ENCODE measurements at regions not wholly inside any gene's neighbourhood (a gene's known extent, or its start where the extent isn't known, plus 50 kb on each side); places are given as distances from the start of the nearest gene placed in this dataset.
"Not testable (repeated sequence)": the region's sequence is repeated elsewhere in the genome, so short reads cannot be mapped to it uniquely, and the experiment has no call there.

DNA sequence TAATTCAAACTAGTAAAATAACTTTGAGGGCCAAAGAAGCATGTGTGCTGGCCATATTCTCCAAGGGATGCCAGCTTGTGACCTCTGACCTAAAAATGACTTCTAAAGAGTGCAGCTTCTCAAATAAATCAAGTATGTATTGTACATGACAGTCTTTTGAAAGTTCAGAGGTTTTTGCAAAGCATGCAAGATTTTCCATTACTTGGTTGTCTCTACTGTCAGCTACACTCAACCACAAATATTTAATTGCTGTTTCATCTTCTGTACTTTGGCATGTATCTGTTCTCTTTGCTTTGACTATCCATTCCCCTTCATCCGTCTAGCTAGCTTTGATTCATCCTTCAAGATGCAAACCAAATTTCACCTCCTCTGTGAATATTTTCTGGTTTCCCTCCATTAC, 121.9 kb upstream of the HS3ST2 start:
- DNase-seq, result no peak
- Histone ChIP-seq H3K27ac (no peak overlapping the region), H3K36me3 (replicated peaks in 1 of 2) (no peaks in the 10 kb centered on the region), H3K4me3 (no peak overlapping the region), H3K27me3 (peaks cover 6% of the 10 kb centered on the region), H3K4me1 (replicated peaks in 1 of 2) (no peaks in the 10 kb centered on the region), H3K9me3 (replicated peaks in 1 of 3) (no peaks in the 10 kb centered on the region)
- WGBS, 4 donors, result 62 to 72% (median 69%) methylated on average over 1 of the region's 1 CpG
- intact Hi-C loops (cut with DNase I), result no loop called here
- TF ChIP-seq POLR2A (IDR thresholded peaks at IDR 0.05), result no peak
- no peak for TF ChIP-seq CTCF (IDR thresholded peaks at IDR 0.05)

DNA sequence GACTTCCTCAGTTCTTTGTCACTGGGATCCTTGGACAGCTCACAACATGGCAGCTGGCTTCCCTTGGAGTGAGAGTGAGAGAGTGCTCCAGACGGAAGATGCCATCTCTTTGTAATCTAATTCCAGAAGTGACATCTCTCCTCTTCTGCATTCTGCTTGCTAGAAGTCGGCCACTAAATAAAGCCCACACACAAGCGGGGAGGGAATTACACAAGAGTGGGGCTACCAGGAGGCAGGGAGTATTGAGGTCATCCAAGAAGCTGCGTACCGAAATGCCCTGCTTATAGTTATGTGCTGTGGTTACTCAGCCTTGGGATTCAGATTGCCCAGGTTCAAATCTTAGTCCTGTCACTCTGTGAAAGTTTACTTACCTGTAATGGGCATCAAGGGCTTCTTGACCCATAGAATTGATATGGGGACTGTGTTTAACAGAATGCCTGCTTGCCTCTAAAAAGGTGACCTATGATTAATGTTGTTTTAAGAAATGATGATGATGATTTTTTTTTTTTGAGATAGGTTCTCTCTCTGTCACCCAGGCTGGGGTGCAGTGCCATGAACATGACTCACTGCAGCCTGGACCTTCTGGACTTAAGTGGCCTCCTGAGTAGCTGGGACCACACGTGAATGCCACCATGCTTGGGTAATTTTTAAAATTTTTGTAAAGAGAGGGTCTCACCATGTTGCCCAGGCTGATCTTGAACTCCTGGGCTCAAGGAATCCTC, 120.9 kb upstream of the HS3ST2 start:
- no peak overlapping the region for H3K27ac ChIP-seq
- no peaks in the 10 kb centered on the region for H3K36me3 ChIP-seq (replicated peaks in 1 of 2)
- intact Hi-C loops (cut with DNase I), result no loop called here
- no peak overlapping the region for H3K4me3 ChIP-seq
- TF ChIP-seq POLR2A (IDR thresholded peaks at IDR 0.05) (no peak), CTCF (IDR thresholded peaks at IDR 0.05) (no peak)
- no peaks in the 10 kb centered on the region for H3K4me1 ChIP-seq (replicated peaks in 1 of 2)
- H3K9me3 ChIP-seq (replicated peaks in 1 of 3), result no peaks in the 10 kb centered on the region
- peaks cover 6% of the 10 kb centered on the region for H3K27me3 ChIP-seq
- 70 to 81% (median 71%) methylated on average over 6 of the region's 6 CpGs for WGBS, 4 donors
- DNase-seq, result no peak

DNA sequence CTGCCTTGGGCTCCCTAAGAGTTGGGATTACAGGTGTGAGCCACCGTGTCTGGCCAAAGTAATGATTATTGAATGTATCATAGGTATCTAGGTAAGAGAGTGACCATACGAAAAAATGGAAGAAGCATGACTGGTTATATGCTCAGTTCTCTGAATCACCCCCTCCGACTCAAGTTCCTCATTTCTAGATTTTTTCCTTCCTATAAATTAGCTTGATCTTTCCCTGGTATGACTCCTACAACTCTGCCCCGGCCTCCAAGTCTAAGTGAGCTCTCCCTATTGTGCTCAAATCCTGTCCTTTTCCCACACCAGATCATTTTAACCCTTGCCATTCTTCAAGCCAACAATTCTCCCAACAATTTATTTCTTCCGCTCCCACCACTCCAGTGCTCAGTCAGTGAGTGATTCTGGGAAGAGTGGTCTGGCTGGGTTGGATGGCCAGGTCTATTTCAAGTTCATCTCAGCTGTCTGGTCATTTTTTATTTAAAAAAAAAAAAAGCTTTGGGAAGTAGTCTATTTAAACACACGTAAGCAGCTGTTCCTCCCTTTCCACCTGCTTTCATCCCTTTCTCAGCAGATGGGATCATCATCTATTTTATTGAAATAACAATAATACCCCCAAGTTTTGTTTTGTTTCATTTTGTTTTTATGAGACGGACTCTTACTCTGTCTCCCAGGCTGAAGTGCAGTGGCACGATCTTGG, 120.2 kb upstream of the HS3ST2 start:
- Histone ChIP-seq H3K27ac (peak overlapping the region in 2 of 5 donors; percentile 2 to 68), H3K27me3 (peaks cover 6% of the 10 kb centered on the region), H3K4me3 (no peak overlapping the region), H3K4me1 (replicated peaks in 1 of 2) (no peaks in the 10 kb centered on the region), H3K9me3 (replicated peaks in 1 of 3) (no peaks in the 10 kb centered on the region), H3K36me3 (replicated peaks in 1 of 2) (no peaks in the 10 kb centered on the region)
- WGBS, 4 donors, result 74 to 78% (median 75%) methylated on average over 8 of the region's 8 CpGs
- TF ChIP-seq CTCF (IDR thresholded peaks at IDR 0.05), result no peak
- no peak for TF ChIP-seq POLR2A (IDR thresholded peaks at IDR 0.05)
- intact Hi-C loops (cut with DNase I), result no loop called here
- DNase-seq, result no peak

GRCh38 chr16:22694887-22695382, 119.0 kb upstream of the HS3ST2 start:
- Histone ChIP-seq H3K27ac (peak overlapping the region in 2 of 5 donors; percentile 15 to 68), H3K36me3 (replicated peaks in 1 of 2) (no peaks in the 10 kb centered on the region), H3K4me1 (replicated peaks in 1 of 2) (no peaks in the 10 kb centered on the region), H3K9me3 (replicated peaks in 1 of 3) (no peaks in the 10 kb centered on the region), H3K4me3 (no peak overlapping the region), H3K27me3 (peaks cover 6% of the 10 kb centered on the region)
- no peak for TF ChIP-seq CTCF (IDR thresholded peaks at IDR 0.05)
- TF ChIP-seq POLR2A (IDR thresholded peaks at IDR 0.05), result no peak
- 58 to 61% (median 60%) methylated on average over 6 of the region's 6 CpGs for WGBS, 4 donors
- peak in 1 of 7 donors; percentile 68 for DNase-seq
- intact Hi-C loops (cut with DNase I), result no loop called here

DNA sequence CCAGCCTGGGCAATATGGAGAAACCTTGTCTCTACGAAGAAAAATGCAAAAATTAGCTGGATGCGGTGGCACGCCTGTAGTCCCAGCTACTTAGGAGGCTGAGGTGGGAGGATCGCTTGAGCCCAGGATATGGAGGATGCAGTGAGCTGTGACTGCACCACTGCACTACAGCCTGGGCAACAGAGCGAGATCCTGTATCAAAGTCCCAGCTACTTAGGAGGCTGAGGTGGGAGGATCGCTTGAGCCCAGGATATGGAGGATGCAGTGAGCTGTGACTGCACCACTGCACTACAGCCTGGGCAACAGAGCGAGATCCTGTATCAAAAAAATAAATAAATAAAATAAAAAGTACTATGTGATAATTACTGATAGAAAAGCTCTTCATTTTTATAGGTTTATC, 118.2 kb upstream of the HS3ST2 start:
- H3K9me3 ChIP-seq (replicated peaks in 1 of 3); H3K4me1 ChIP-seq (replicated peaks in 1 of 2); H3K4me3 ChIP-seq; DNase-seq; H3K36me3 ChIP-seq (replicated peaks in 1 of 2); intact Hi-C loops (cut with DNase I); H3K27me3 ChIP-seq: not testable (repeated sequence)
- WGBS, 4 donors, result 87 to 92% (median 90%) methylated on average over 7 of the region's 7 CpGs
- peak overlapping the region in 2 of 5 donors; percentile 15 to 29 for H3K27ac ChIP-seq
